ENCODE measurements at regions not wholly inside any gene's neighbourhood (a gene's known extent, or its start where the extent isn't known, plus 50 kb on each side); places are given as distances from the start of the nearest gene placed in this dataset.

- H3K36me3 Mint-ChIP-seq (ENCODE audit: low read depth) = peaks cover 16% of the 10 kb centered on the region; the same call in 2 of the 3 replicates
- no peaks in the 10 kb centered on the region for H3F3A ChIP-seq (replicated peaks; ENCODE audit: low read depth)
- H4K20me1 ChIP-seq (replicated peaks; ENCODE audit: insufficient read depth) = no peaks in the 10 kb centered on the region
- peaks cover 23% of the 10 kb centered on the region for H3K9me3 Mint-ChIP-seq
- H2AFZ ChIP-seq = no peak overlapping the region
- H3K27me3 Mint-ChIP-seq (ENCODE audit: insufficient read depth, low read depth, poor library complexity) = peaks cover 2% of the 10 kb centered on the region
- H3K27ac Mint-ChIP-seq = no peak overlapping the region
- no peaks in the 10 kb centered on the region for H3K4me1 ChIP-seq (ENCODE audit: insufficient read depth)
- H3K4me1 Mint-ChIP-seq = peaks cover 3% of the 10 kb centered on the region; the same call in 2 of the 3 replicates
- H3K4me3 ChIP-seq = no peak overlapping the region
- peaks cover 6% of the 10 kb centered on the region for H3K36me3 ChIP-seq (ENCODE audit: insufficient read depth)
- ATAC-seq (no peak), DNase-seq (ENCODE audit: low spot score) (peak; percentile 33)
- TF ChIP-seq ZNF331 (CRISPR knock-in tag; IDR thresholded peaks at IDR 0.05; ENCODE audit: low read depth) (no peak), CTCF (conservative IDR thresholded peaks at IDR 0.05; ENCODE audit: low read depth in 2 of 2) (no peak), STAT1 (IDR thresholded peaks at IDR 0.05; ENCODE audit: unreplicated experiment) (no peak), CREB1 (CRISPR knock-in tag; IDR thresholded peaks at IDR 0.05; ENCODE audit: low read depth) (no peak), POLR2AphosphoS5 (IDR thresholded peaks at IDR 0.05; ENCODE audit: low read depth) (no peak), JUNB (IDR thresholded peaks at IDR 0.05; ENCODE audit: unreplicated experiment) (no peak), EZH2phosphoT487 (IDR thresholded peaks at IDR 0.05; ENCODE audit: unreplicated experiment) (no peak), REST (IDR thresholded peaks at IDR 0.05; ENCODE audit: unreplicated experiment) (no peak), ZNF114 (CRISPR knock-in tag; IDR thresholded peaks at IDR 0.05) (no peak), EZH2 (IDR thresholded peaks at IDR 0.05; ENCODE audit: low read depth, unreplicated experiment) (no peak), ETS1 (IDR thresholded peaks at IDR 0.05) (no peak), NANOG (IDR thresholded peaks at IDR 0.05; ENCODE audit: borderline replicate concordance) (no peak), ZNF462 (CRISPR knock-in tag; IDR thresholded peaks at IDR 0.05) (no peak)
- H3K9me2 ChIP-seq (ENCODE audit: insufficient read depth) = peaks cover 4% of the 10 kb centered on the region; the same call in 1 of the 2 replicates
- no peak overlapping the region for H3K4me2 ChIP-seq
- H3K27ac ChIP-seq (ENCODE audit: low read depth) = no peak overlapping the region
- H3K79me2 ChIP-seq (replicated peaks; ENCODE audit: insufficient read depth) = no peaks in the 10 kb centered on the region
- no peaks in the 10 kb centered on the region for H3K27me3 ChIP-seq (ENCODE audit: insufficient read depth)
- H3K4me3 Mint-ChIP-seq = no peak overlapping the region
Observed at GRCh38 chr6:4388675-4389074, 253.3 kb upstream of the ECI2 start.

All from GM23338 (cell line).